Occipital lobe (tissue), 1 donor: ENCODE measurements at regions not wholly inside any gene's neighbourhood (a gene's known extent, or its start where the extent isn't known, plus 50 kb on each side); places are given as distances from the start of the nearest gene placed in this dataset.

ENCODE experiments used
- DNase-seq: peaks from one replicate; lab custom pipeline; 2025; lab: John Stamatoyannopoulos, UW

GRCh38 chr6:101212640-101213039 lies 180.9 kb upstream of the GRIK2 start:
- no peak for DNase-seq

GRCh38 chr6:101222007-101222406 lies 171.5 kb upstream of the GRIK2 start:
- no peak for DNase-seq

- no peak for DNase-seq
Measured at GRCh38 chr6:101224751-101225150, 168.8 kb upstream of the GRIK2 start.

DNA sequence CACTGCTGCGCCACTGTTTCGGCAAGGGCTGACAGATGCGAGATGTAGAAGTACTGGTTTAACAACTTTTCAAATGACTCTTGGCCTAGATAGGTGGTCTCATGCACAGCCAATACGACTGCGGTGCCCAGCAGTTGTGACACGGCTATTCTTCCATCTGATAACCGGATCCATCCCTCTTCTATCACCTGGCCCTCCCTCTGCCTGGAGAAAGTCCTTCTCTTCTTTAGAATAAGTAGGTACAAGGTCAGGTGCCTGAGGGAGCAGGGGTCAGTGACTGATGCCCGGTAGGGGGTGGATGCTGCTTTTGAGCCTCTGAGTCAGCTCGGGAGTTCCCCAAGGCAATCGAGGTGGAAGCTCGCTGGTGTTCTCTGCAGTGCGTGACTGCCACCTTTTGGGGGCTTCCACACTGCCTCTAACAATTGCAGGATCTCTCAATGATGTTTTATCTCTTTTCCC lies 166.8 kb upstream of the GRIK2 start:
- no peak for DNase-seq

- no peak for DNase-seq
Measured at GRCh38 chr6:101230866-101231265, 162.6 kb upstream of the GRIK2 start.

- no peak for DNase-seq
Measured at GRCh38 chr6:101231606-101232235, 161.8 kb upstream of the GRIK2 start.

GRCh38 chr6:101232961-101233360 lies 160.5 kb upstream of the GRIK2 start:
- no peak for DNase-seq

DNA sequence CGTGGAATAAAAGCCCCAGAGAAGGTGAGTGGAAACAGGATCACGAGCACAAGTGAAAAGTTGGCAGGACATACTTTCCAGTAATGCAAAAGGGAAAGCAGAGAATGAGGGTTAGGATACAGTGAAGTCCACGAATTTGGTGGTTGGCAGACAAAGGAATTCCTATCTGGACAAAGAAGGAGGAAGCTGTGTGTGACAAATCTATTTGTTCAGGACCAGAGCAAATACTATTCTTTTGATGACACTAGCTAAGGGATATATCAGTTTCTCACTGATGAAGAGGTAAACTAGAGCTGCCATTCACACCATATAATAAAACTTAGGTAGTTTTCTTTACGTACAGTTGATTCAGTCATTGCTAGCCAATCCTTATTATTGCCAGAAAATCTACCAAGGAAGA lies 156.8 kb upstream of the GRIK2 start:
- no peak for DNase-seq

DNA sequence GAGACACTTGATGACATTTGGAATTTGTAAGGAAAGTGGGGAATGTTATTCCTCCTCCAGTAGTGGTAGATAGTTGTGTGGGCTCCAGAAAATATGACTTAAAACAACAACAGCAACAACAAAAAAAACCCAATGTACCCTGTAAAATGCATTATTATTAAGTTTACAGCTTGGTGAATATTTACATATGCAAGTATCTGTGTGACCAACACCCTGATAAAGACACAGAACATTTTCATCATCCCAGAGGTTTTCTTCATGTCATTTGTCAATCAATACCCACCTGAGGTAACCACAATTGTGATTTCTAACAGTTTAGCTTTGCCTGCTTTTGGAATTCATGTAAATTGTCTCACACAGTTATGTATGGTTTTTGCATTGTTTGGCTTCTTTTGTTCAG lies 152.1 kb upstream of the GRIK2 start:
- no peak for DNase-seq

DNA sequence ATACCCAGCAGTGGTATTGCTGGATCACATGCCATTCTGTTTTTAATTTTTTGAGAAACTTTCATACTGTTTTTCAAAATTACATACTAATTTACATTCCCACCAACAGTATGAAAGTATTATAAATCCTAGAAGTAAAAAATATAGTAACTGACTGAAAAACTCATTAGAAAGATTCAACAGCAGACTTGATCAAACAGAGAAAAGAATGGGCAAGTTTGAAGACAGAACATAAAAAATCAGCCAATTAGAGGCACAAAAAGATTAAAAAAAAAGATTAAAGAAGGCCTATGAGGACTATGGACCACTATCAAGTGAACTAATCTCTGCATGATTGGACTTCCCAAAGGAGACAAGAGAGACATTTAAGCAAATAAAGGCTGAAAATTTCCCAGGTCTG lies 144.0 kb upstream of the GRIK2 start:
- no peak for DNase-seq

GRCh38 chr6:101257163-101257562 lies 136.3 kb upstream of the GRIK2 start:
- no peak for DNase-seq

- no peak for DNase-seq
Measured at GRCh38 chr6:101259505-101259904, 134.0 kb upstream of the GRIK2 start.

- no peak for DNase-seq
Measured at GRCh38 chr6:101263596-101263995, 129.9 kb upstream of the GRIK2 start.

- DNase-seq: no peak
Measured at GRCh38 chr6:101266063-101266462, 127.4 kb upstream of the GRIK2 start.

DNA sequence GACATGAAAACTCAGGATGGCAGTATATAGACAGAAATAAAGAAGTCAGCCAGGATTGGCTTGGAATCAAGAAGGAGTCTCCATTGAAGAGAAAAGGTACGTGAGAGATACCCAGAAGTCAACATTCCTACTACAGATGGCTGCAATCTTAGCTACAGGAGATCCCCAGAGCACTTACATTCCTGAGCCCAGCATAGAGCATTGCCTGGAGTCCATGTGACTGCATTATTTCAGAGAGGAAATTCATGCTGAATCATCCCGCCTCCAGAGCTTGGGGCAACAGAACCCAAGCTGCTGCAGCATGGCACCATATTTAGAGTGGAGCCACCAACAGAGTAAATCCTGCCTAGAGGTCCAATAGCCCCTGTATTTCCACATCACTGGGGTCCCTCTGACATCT lies 125.0 kb upstream of the GRIK2 start:
- DNase-seq: no peak

- DNase-seq: no peak
Measured at GRCh38 chr6:101275251-101275650, 118.3 kb upstream of the GRIK2 start.

DNA sequence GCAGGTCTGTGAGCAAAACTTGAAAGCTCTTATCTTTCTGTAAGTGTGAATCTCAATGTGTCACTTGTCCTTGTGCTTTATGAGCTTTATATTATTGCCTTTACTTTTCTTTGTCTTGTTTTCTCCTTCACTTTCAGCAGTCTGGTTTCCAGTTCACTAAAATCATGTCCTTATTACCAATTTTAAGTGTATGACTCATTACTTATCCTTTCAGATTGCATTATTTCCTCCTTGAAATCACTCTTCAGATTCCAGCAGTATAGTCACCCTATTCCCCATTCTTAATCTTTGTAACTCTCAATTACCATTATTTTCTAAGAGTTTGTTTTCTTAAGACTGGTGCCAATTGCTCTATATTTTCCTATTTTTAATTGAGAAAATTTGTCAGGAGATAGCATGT lies 117.4 kb upstream of the GRIK2 start:
- DNase-seq: no peak

DNA sequence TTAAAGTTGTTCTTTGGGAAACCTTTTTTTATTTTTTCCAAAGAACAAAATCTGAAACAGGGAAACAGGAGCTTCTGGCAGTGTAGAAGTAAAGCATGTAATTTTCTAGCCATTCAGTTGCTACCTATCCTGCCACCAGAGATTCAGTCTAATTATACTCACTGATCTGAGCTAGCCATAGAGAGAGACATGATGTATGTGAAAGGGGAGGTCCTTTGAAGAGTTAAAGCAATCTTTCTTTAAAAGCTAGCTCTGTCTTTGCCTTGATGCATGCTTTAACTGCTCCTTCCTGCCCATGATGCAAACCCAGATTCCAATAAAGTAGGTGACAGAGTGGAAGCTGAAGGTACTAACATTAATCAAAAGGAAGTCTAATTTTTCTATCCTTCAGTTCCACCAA lies 114.1 kb upstream of the GRIK2 start:
- no peak for DNase-seq

- DNase-seq: no peak
Measured at GRCh38 chr6:101281266-101281665, 112.2 kb upstream of the GRIK2 start.

GRCh38 chr6:101284131-101284530 lies 109.4 kb upstream of the GRIK2 start:
- DNase-seq: no peak

GRCh38 chr6:101286146-101286545 lies 107.4 kb upstream of the GRIK2 start:
- DNase-seq: no peak

DNA sequence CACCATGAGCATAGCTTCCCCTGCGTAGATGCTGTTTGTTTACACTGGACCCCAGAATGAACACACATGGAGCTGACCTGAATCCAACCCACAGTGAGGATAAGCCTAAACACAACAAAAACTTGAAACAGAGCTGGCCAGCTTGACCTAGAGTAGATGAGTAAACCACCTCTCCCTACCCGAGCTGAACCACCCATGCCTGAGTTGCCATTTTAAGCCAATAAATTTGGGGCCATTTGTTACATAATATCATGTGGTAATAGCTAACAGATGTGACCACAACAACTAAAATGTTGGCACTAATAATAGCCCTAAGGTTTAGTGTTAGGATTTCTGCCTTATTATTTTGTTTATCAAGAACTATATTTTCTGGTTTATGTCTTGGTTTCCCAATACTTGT lies 103.2 kb upstream of the GRIK2 start:
- DNase-seq: no peak

DNA sequence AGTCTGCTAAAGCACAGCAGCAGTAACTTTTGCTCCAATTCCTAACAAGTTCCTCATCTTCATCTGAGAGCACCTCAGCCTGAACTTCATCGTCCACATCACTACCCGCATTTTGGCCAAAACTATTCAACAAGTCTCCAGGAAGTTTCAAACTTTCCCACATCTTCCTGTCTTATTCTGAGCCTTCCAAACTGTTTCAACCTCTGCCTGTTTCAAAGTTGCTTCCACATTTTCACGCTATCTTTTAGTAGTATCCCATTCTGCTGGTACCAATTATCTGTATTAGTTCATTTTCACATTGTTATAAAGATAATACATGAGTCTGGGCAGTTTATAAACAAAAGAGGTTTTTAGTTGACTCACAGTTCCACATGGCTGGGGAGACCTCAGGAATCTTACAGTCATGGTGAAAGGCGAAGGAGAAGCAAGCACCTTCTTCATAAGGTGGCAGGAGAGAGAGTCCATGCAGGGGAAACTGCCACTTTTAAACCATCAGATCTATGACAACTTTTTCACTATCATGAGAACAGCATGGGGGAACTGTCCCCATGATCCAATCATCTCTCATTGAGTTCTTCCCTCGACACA lies 99.4 kb upstream of the GRIK2 start:
- DNase-seq: no peak

GRCh38 chr6:101294676-101295075 lies 98.8 kb upstream of the GRIK2 start:
- DNase-seq: no peak
